H1 (cell line): ENCODE measurements at regions not wholly inside any gene's neighbourhood (a gene's known extent, or its start where the extent isn't known, plus 50 kb on each side); places are given as distances from the start of the nearest gene placed in this dataset.

ENCODE experiments used
- CTCF ChIA-PET: fragments of 300-600 bp; sonication (Branson Sonifier 250); formaldehyde crosslinking; loops from one replicate; lab custom pipeline; 2021; ENCODE audit not compliant: partially characterized antibody; lab: Charles Lee
- POLR2A ChIA-PET: fragments of 300-600 bp; sonication (Branson Sonifier 250); formaldehyde crosslinking; loops from one replicate; lab custom pipeline; 2021; ENCODE audit warnings: inconsistent platforms; ENCODE audit not compliant: partially characterized antibody; lab: Charles Lee
- DNase-seq, 2 experiments: peaks; one replicate each; pipeline versions ENCODE4 v3.0.0 to v3.0.0-alpha.2; 2010 to 2022; ENCODE audit warnings: low spot score in 2 of 2, low read depth in 1 of 2, mixed read lengths in 1 of 2
- FAIRE-seq: peaks from 2 replicates; lab custom pipeline; 2011; peaks lifted over from hg19 to GRCh38; lab: Jason Lieb, UNC
- H2AFZ ChIP-seq: 2 replicates; pipeline ENCODE4 v1.8.1; 2012; ENCODE audit warnings: low read length, inconsistent platforms
- H2AK5ac ChIP-seq: 2 replicates; pipeline ENCODE4 v1.6.1; 2013; ENCODE audit warnings: low read depth, low read length
- H2BK120ac ChIP-seq: replicated peaks from 2 replicates; pipeline ENCODE3; 2013; ENCODE audit warnings: low read depth, low read length, inconsistent platforms
- H2BK12ac ChIP-seq: 2 replicates; pipeline ENCODE4 v1.6.1; 2013; ENCODE audit warnings: low read depth, low read length
- H2BK15ac ChIP-seq: 2 replicates; pipeline ENCODE4 v1.6.1; 2013; ENCODE audit warnings: low read length
- H2BK20ac ChIP-seq: 2 replicates; pipeline ENCODE4 v1.6.1; 2013; ENCODE audit warnings: low read length
- H2BK5ac ChIP-seq: 2 replicates; pipeline ENCODE4 v1.6.1; 2013; ENCODE audit warnings: low read depth, low read length
- H3K14ac ChIP-seq: 2 replicates; pipeline ENCODE4 v1.6.1; 2013; ENCODE audit warnings: inconsistent platforms; ENCODE audit not compliant: insufficient read length
- H3K18ac ChIP-seq: 2 replicates; pipeline ENCODE4 v1.6.1; 2013; ENCODE audit warnings: low read length; ENCODE audit errors: extremely low read depth
- H3K23ac ChIP-seq: 2 replicates; pipeline ENCODE4 v1.6.1; 2013; ENCODE audit warnings: inconsistent platforms; ENCODE audit not compliant: insufficient read length
- H3K23me2 ChIP-seq: 2 replicates; pipeline ENCODE4 v1.6.1; 2013; ENCODE audit warnings: low read depth, low read length
- H3K27ac ChIP-seq: 2 replicates; pipeline ENCODE4 v1.6.1; 2011; ENCODE audit warnings: low read depth, low read length, inconsistent platforms
- H3K27me3 ChIP-seq, 4 experiments: replicated peaks in 1 of 4; 1 replicate in 1 of 4; 2 replicates in 3 of 4; pipeline versions ENCODE4 v1.6.1 to v1.8.1; 2011 to 2013; ENCODE audit warnings: low read length in 3 of 4, mild to moderate bottlenecking in 3 of 4, inconsistent platforms in 2 of 4, mixed read lengths in 2 of 4, moderate library complexity in 1 of 4; ENCODE audit not compliant: control insufficient read depth in 3 of 4, insufficient read depth in 3 of 4; ENCODE audit errors: extremely low read depth in 1 of 4
- H3K36me3 ChIP-seq, 4 experiments: 2 replicates each; pipeline versions ENCODE4 v1.6.1 to v1.8.1; 2011 to 2013; ENCODE audit warnings: mild to moderate bottlenecking in 4 of 4, low read length in 3 of 4, moderate library complexity in 2 of 4, control low read depth in 1 of 4, inconsistent platforms in 1 of 4; ENCODE audit not compliant: insufficient read depth in 4 of 4, control insufficient read depth in 2 of 4
- H3K4ac ChIP-seq: replicated peaks from 2 replicates; pipeline ENCODE3; 2013; ENCODE audit warnings: low read length, low read depth, mixed read lengths, inconsistent platforms; ENCODE audit not compliant: insufficient read length
- H3K4me1 ChIP-seq, 4 experiments: replicated peaks in 1 of 4; 1 replicate in 1 of 4; 2 replicates in 3 of 4; pipeline versions ENCODE4 v1.6.1 to v1.8.1; 2011 to 2013; ENCODE audit warnings: low read length in 3 of 4, inconsistent platforms in 2 of 4, mixed read lengths in 1 of 4; ENCODE audit not compliant: insufficient read depth in 4 of 4, control insufficient read depth in 3 of 4
- H3K4me2 ChIP-seq, 2 experiments: 2 replicates each; pipeline versions ENCODE4 v1.6.1 to v1.8.1; 2011 to 2013; ENCODE audit warnings: low read depth in 2 of 2, low read length in 2 of 2, control low read depth in 1 of 2, inconsistent platforms in 1 of 2, mild to moderate bottlenecking in 1 of 2; ENCODE audit not compliant: insufficient read depth in 1 of 2
- H3K4me3 ChIP-seq, 4 experiments: fragments of 200-600, 300-600 bp in 1 of 4; sonication (generic), shearing (Covaris generic), sonication (Bioruptor Twin) in 1 of 4; 2 replicates each; pipeline versions ENCODE4 v1.5.1 to v1.8.1; 2011 to 2016; ENCODE audit warnings: low read length in 4 of 4, low read depth in 3 of 4, control low read depth in 2 of 4, inconsistent platforms in 2 of 4, mild to moderate bottlenecking in 2 of 4, mixed read lengths in 1 of 4, moderate library complexity in 1 of 4; ENCODE audit not compliant: insufficient read depth in 2 of 4; ENCODE audit errors: extremely low read depth in 1 of 4
- H3K56ac ChIP-seq: replicated peaks from 2 replicates; pipeline ENCODE3; 2013; ENCODE audit warnings: low read depth, mild to moderate bottlenecking, mixed read lengths, low read length, inconsistent platforms; ENCODE audit not compliant: insufficient read length
- H3K79me1 ChIP-seq: 2 replicates; pipeline ENCODE4 v1.6.1; 2013; ENCODE audit warnings: low read depth, low read length, control low read depth
- H3K79me2 ChIP-seq, 2 experiments: 2 replicates each; pipeline versions ENCODE4 v1.6.1 to v1.8.1; 2012 to 2013; ENCODE audit warnings: low read length in 2 of 2, mild to moderate bottlenecking in 2 of 2, inconsistent platforms in 1 of 2; ENCODE audit not compliant: insufficient read depth in 2 of 2, control insufficient read depth in 1 of 2
- H3K9ac ChIP-seq, 4 experiments: replicated peaks in 1 of 4; 1 replicate in 1 of 4; 2 replicates in 3 of 4; pipeline versions ENCODE4 v1.6.1 to v1.8.1; 2011 to 2013; ENCODE audit warnings: low read depth in 3 of 4, low read length in 3 of 4, control low read depth in 2 of 4, mild to moderate bottlenecking in 2 of 4, moderate library complexity in 2 of 4, inconsistent platforms in 1 of 4; ENCODE audit errors: extremely low read depth in 1 of 4
- H3K9me3 ChIP-seq, 2 experiments: 2 replicates each; pipeline versions ENCODE4 v1.6.1 to v1.8.1; 2012 to 2013; ENCODE audit warnings: mild to moderate bottlenecking in 2 of 2, moderate library complexity in 2 of 2, control low read depth in 1 of 2, inconsistent platforms in 1 of 2, low read depth in 1 of 2, low read length in 1 of 2, mixed read lengths in 1 of 2; ENCODE audit not compliant: insufficient read depth in 2 of 2
- H4K20me1 ChIP-seq, 2 experiments: replicated peaks in 1 of 2; 2 replicates each; pipeline versions ENCODE3 to v1.8.1; 2011 to 2013; ENCODE audit warnings: inconsistent platforms in 2 of 2, low read length in 2 of 2, mild to moderate bottlenecking in 1 of 2; ENCODE audit not compliant: insufficient read depth in 2 of 2, control insufficient read depth in 1 of 2
- H4K5ac ChIP-seq: 2 replicates; pipeline ENCODE4 v1.6.1; 2013; ENCODE audit warnings: low read length, low read depth, mixed read lengths, inconsistent platforms; ENCODE audit not compliant: insufficient read length
- H4K8ac ChIP-seq: 2 replicates; pipeline ENCODE4 v1.8.0; 2013; ENCODE audit warnings: mild to moderate bottlenecking, moderate library complexity, low read length, inconsistent platforms; ENCODE audit not compliant: insufficient read depth; ENCODE audit errors: extremely low read depth
- H4K91ac ChIP-seq: replicated peaks from 2 replicates; pipeline ENCODE3; 2013; ENCODE audit warnings: low read length, mixed read lengths, inconsistent platforms; ENCODE audit not compliant: insufficient read length
- BRCA1 ChIP-seq: IDR thresholded peaks from 2 replicates; pipeline ENCODE4 v1.6.1; 2012; ENCODE audit warnings: low read depth, low read length, improper control_type of control experiment
- CBX5 ChIP-seq: fragments of 300-800, 300-1000 bp; sonication (generic); IDR thresholded peaks from 2 replicates; pipeline ENCODE4 v1.7.1; 2016; ENCODE audit warnings: antibody characterized with exemption, low read length, low read depth
- GABPA ChIP-seq: IDR thresholded peaks from 2 replicates; pipeline ENCODE4 v1.6.1; 2011; ENCODE audit warnings: mild to moderate bottlenecking, low read length, moderate library complexity, borderline replicate concordance; ENCODE audit not compliant: insufficient read depth
- RXRA ChIP-seq: IDR thresholded peaks from 2 replicates; pipeline ENCODE4 v1.6.1; 2011; ENCODE audit warnings: low read depth, mild to moderate bottlenecking, low read length, moderate library complexity; ENCODE audit not compliant: insufficient read depth
- whole genome bisulfite sequencing, 2 experiments: shearing (Covaris generic) in 1 of 2; methylation state at CpG; one replicate each; pipeline versions ENCODE4 v1.1.6 to v1.1.7; 2013 to 2015; ENCODE audit warnings: low lambda C conversion rate in 2 of 2, mixed read lengths in 2 of 2, inconsistent platforms in 1 of 2, low coverage in 1 of 2, missing lambda C conversion rate in 1 of 2; ENCODE audit not compliant: insufficient replicate concordance in 2 of 2, insufficient coverage in 1 of 2, insufficient read length in 1 of 2; ENCODE audit errors: extremely low coverage in 1 of 2, missing lambda C conversion rate in 1 of 2; 5-methylcytosine and 5-hydroxymethylcytosine counted together

DNA sequence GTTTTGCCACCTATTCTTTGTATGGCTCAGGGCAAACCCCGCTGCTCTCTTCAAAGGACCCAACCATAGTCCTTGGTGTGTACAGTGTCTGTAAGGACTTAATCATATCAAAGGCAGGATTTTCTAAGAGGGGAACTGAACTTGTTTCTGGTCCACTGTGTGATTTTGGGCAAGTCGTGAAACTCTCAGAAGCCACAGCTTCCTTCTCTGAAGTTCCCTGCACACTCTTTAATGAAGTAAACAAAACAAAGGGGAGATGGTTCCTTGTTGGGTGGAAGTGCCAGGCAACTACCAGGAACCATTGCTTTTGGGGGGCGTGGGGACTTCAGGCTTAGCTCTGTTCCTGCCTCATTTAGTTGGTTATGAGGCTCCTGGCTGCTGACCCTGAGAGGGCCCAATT, 152.4 kb downstream of the VRK1 start:
- TF ChIP-seq RXRA = no peak
- no peak for TF ChIP-seq CBX5
- no peak for TF ChIP-seq GABPA
- no peak for TF ChIP-seq BRCA1
- H3K56ac ChIP-seq = no peak overlapping the region
- H3K14ac ChIP-seq = no peak overlapping the region
- H3K79me2 ChIP-seq = no peaks in the 10 kb centered on the region
- no peak overlapping the region for H3K27ac ChIP-seq
- no peak overlapping the region for H4K8ac ChIP-seq
- ChIA-PET CTCF (interaction anchor here (1.1 kb wide), 1 partner anchor 155 kb away, joined by 3 read pairs; no protein-coding TSS in a partner anchor), POLR2A (no interaction called here)
- H2BK12ac ChIP-seq = no peak overlapping the region
- H2BK5ac ChIP-seq = no peak overlapping the region
- no peaks in the 10 kb centered on the region for H3K23me2 ChIP-seq
- H3K9me3 ChIP-seq = no peaks in the 10 kb centered on the region
- no peak overlapping the region for H4K5ac ChIP-seq
- H3K79me1 ChIP-seq = no peaks in the 10 kb centered on the region
- no peak overlapping the region for H2BK120ac ChIP-seq
- no peaks in the 10 kb centered on the region for H3K4me1 ChIP-seq
- H2BK20ac ChIP-seq = no peak overlapping the region
- no peak overlapping the region for H3K18ac ChIP-seq
- no peak overlapping the region for H3K9ac ChIP-seq
- no peak overlapping the region for H3K4ac ChIP-seq
- no peak overlapping the region for H2AK5ac ChIP-seq
- DNase-seq = no peak
- no peak overlapping the region for H3K23ac ChIP-seq
- no peak overlapping the region for H2AFZ ChIP-seq
- no peak overlapping the region for H3K4me3 ChIP-seq
- no peaks in the 10 kb centered on the region for H3K27me3 ChIP-seq
- 90% methylated on average over 3 of the region's 3 CpGs; no CpG with 5 or more reads in 1 of the 2 experiments for WGBS, 2 experiments
- no peak overlapping the region for H4K91ac ChIP-seq
- H2BK15ac ChIP-seq = no peak overlapping the region
- H3K4me2 ChIP-seq = no peak overlapping the region
- H4K20me1 ChIP-seq = no peaks in the 10 kb centered on the region
- no peak for FAIRE-seq
- no peaks in the 10 kb centered on the region for H3K36me3 ChIP-seq
